ENCODE measurements at regions not wholly inside any gene's neighbourhood (a gene's known extent, or its start where the extent isn't known, plus 50 kb on each side); places are given as distances from the start of the nearest gene placed in this dataset.
"Not testable (repeated sequence)": the region's sequence is repeated elsewhere in the genome, so short reads cannot be mapped to it uniquely, and the experiment has no call there.

DNA sequence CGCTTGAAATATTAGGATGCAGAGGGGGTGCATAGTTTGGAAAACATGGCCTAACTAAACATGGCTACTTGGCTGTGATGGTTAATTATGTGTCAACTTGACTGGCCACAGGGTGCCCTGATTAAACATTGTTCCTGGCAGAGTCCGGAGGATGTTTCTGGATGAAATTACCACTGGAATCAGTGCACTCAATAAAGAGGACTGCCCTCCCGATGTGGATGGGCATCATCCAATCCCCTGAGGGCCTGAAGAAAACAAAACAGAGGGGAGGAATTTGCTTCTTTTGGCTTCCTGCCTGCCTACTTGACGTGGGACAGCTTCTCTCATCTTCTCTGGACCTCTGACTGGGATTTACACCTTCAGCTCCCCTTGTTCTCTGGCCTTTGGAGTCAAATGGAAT lies 79.1 kb upstream of the KCNE2 start:
- Mint-ChIP-seq H3K27me3 (ENCODE audit: insufficient read depth) (peaks cover 6% of the 10 kb centered on the region), H3K36me3 (ENCODE audit: low read depth) (no peaks in the 10 kb centered on the region), H3K4me1 (ENCODE audit: low read depth) (no peaks in the 10 kb centered on the region), H3K9me3 (peaks cover 34% of the 10 kb centered on the region), H3K27ac (no peak overlapping the region), H3K4me3 (no peak overlapping the region)
- intact Hi-C loops (cut with micrococcal nuclease) = no loop called here
- no peak for DNase-seq (ENCODE audit: low spot score)

- H3K27me3 Mint-ChIP-seq (ENCODE audit: insufficient read depth); H3K36me3 Mint-ChIP-seq (ENCODE audit: low read depth); H3K4me3 Mint-ChIP-seq; H3K27ac Mint-ChIP-seq; H3K4me1 Mint-ChIP-seq (ENCODE audit: low read depth); DNase-seq (ENCODE audit: low spot score); intact Hi-C loops (cut with micrococcal nuclease): not testable (repeated sequence)
- peaks cover 35% of the 10 kb centered on the region for H3K9me3 Mint-ChIP-seq
Measured at GRCh38 chr21:34288042-34288441, 75.8 kb upstream of the KCNE2 start.

GRCh38 chr21:34289856-34290255 lies 74.0 kb upstream of the KCNE2 start:
- H3K4me3 Mint-ChIP-seq = no peak overlapping the region
- H3K9me3 Mint-ChIP-seq = peaks cover 32% of the 10 kb centered on the region
- H3K27ac Mint-ChIP-seq = no peak overlapping the region
- intact Hi-C loops (cut with micrococcal nuclease) = no loop called here
- no peaks in the 10 kb centered on the region for H3K4me1 Mint-ChIP-seq (ENCODE audit: low read depth)
- H3K36me3 Mint-ChIP-seq (ENCODE audit: low read depth) = no peaks in the 10 kb centered on the region
- H3K27me3 Mint-ChIP-seq (ENCODE audit: insufficient read depth) = peaks cover 2% of the 10 kb centered on the region
- DNase-seq (ENCODE audit: low spot score) = no peak

- no peak for DNase-seq (ENCODE audit: low spot score)
- H3K36me3 Mint-ChIP-seq (ENCODE audit: low read depth) = no peaks in the 10 kb centered on the region
- no peak overlapping the region for H3K27ac Mint-ChIP-seq
- intact Hi-C loops (cut with micrococcal nuclease) = no loop called here
- peaks cover 7% of the 10 kb centered on the region for H3K27me3 Mint-ChIP-seq (ENCODE audit: insufficient read depth)
- no peak overlapping the region for H3K4me3 Mint-ChIP-seq
- no peaks in the 10 kb centered on the region for H3K9me3 Mint-ChIP-seq
- no peaks in the 10 kb centered on the region for H3K4me1 Mint-ChIP-seq (ENCODE audit: low read depth)
Measured at GRCh38 chr21:34296878-34297277, 66.9 kb upstream of the KCNE2 start.

DNA sequence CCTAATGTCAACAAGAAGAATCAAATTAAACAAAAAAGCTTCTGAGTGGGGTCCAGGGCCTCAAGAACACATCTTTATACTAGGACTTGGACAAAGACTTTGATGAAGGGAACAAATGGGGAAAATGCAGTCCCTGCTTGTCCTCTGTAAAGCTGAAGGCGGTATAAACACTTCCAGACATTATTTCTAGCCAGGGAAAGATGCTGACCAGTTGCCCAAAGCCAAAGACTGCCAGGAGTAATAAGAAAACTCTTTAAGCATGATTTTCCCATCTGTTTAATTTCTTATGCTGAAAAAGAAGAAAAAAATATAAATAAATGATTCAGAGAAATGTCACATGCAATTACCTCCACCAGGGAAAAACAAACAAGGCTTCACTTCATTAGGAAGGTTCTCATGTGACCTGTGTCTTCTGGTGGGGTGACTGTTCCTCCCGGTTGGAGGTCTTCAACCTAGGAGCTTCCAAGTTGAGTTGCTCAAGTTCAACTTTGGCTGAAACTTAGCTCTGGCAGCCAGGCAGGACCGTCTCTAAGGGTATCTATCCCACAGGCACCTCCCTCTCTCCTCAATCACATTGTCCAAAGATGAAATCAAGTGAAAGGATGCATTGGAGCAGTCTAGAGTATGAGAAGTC lies 65.2 kb upstream of the KCNE2 start:
- peaks cover 7% of the 10 kb centered on the region for H3K27me3 Mint-ChIP-seq (ENCODE audit: insufficient read depth)
- H3K4me1 Mint-ChIP-seq (ENCODE audit: low read depth) = no peaks in the 10 kb centered on the region
- H3K4me3 Mint-ChIP-seq = no peak overlapping the region
- no peaks in the 10 kb centered on the region for H3K9me3 Mint-ChIP-seq
- DNase-seq (ENCODE audit: low spot score) = no peak
- no peak overlapping the region for H3K27ac Mint-ChIP-seq
- intact Hi-C loops (cut with micrococcal nuclease) = no loop called here
- no peaks in the 10 kb centered on the region for H3K36me3 Mint-ChIP-seq (ENCODE audit: low read depth)

DNA sequence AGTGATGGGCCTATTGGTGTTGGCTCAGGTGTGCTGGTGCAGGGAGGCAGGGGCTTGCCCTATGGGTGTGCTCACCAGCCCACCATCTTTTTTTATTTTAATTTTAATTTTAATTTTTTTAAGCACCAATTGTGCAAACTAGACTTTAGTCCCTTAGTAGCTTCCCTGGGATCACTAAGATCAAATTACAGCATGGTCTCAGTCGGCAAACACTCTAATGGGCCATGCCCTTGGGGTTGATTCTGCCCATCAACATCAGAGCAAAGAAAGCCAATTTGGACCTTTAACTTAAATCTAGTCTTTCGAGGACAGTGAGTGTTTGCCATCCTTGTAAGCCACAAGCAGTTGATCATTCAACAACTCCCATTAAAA lies 64.7 kb upstream of the KCNE2 start:
- DNase-seq (ENCODE audit: low spot score) = no peak
- H3K27ac Mint-ChIP-seq = no peak overlapping the region
- peaks cover 7% of the 10 kb centered on the region for H3K27me3 Mint-ChIP-seq (ENCODE audit: insufficient read depth)
- no peaks in the 10 kb centered on the region for H3K9me3 Mint-ChIP-seq
- no peak overlapping the region for H3K4me3 Mint-ChIP-seq
- intact Hi-C loops (cut with micrococcal nuclease) = no loop called here
- H3K36me3 Mint-ChIP-seq (ENCODE audit: low read depth) = no peaks in the 10 kb centered on the region
- H3K4me1 Mint-ChIP-seq (ENCODE audit: low read depth) = no peaks in the 10 kb centered on the region

DNA sequence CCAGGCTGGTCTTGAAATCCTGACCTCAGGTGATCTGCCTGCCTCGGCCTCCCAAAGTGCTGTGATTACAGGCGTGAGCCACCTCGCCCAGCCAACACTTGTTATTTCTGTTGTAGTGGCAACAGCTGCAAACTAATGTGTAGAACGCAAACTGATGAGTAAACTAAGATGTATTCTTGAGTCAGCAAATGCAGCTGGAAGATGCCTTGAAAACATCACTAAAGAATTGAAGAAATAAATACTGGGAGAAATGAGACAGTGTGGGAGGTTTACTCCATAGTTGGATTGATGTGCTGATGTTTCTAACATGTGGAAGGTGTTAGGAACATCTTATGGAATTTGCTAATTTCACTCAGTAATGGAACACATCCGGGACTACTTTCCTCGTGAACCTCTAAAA lies 61.3 kb upstream of the KCNE2 start:
- H3K4me3 Mint-ChIP-seq = no peak overlapping the region
- H3K9me3 Mint-ChIP-seq = no peaks in the 10 kb centered on the region
- intact Hi-C loops (cut with micrococcal nuclease) = no loop called here
- DNase-seq (ENCODE audit: low spot score) = no peak
- H3K36me3 Mint-ChIP-seq (ENCODE audit: low read depth) = no peaks in the 10 kb centered on the region
- H3K27ac Mint-ChIP-seq = no peak overlapping the region
- peaks cover 12% of the 10 kb centered on the region for H3K27me3 Mint-ChIP-seq (ENCODE audit: insufficient read depth)
- H3K4me1 Mint-ChIP-seq (ENCODE audit: low read depth) = no peaks in the 10 kb centered on the region

DNA sequence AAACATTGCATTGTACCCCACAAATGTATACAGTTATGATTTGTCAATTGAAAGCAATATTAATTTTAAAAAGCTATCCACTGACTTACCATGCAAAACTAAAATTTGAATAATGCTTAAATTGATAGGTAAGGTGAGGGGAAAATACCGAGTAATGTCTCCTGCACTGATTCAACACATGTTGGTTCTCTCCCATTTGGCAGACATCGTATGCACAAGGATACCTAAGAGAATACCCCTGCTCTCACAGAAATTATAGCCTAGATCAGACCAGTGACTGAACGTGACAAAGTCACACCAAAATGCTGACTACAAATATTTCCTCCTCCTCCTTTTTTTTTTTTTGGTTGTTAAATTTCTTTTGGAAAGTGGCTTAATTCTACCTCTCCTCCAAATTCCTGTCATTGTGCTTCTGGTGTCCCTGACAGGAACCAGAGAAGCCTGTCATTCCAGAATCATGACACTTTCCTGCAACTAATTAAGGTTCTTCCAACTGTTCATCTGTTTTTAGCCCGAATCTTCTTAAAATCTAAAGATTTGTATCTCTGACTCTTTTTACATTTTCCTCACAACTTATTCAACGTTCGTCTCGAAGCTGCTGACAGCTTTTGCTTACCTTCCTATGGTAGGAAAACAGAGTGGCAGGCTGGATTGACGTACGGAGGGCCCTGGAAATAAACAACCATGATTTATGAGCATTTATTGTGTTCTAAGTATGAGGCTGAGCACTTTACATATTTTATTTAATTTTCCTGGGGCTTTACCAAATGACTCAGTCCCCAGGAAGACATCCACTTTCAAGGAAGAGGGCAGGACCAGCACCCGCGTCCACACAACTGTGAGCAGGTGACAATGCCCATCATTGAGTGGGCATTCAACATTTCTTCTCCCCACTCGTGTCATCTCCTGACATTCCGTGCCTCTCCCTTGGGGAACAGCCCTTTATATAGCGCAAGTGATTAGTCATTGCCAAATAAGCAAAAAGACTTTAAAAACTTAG lies 57.9 kb upstream of the KCNE2 start:
- Mint-ChIP-seq H3K27me3 (ENCODE audit: insufficient read depth) (peaks cover 9% of the 10 kb centered on the region), H3K4me3 (no peak overlapping the region), H3K27ac (no peak overlapping the region), H3K36me3 (ENCODE audit: low read depth) (no peaks in the 10 kb centered on the region), H3K4me1 (ENCODE audit: low read depth) (no peaks in the 10 kb centered on the region), H3K9me3 (no peaks in the 10 kb centered on the region)
- DNase-seq (ENCODE audit: low spot score) = no peak
- intact Hi-C loops (cut with micrococcal nuclease) = no loop called here

DNA sequence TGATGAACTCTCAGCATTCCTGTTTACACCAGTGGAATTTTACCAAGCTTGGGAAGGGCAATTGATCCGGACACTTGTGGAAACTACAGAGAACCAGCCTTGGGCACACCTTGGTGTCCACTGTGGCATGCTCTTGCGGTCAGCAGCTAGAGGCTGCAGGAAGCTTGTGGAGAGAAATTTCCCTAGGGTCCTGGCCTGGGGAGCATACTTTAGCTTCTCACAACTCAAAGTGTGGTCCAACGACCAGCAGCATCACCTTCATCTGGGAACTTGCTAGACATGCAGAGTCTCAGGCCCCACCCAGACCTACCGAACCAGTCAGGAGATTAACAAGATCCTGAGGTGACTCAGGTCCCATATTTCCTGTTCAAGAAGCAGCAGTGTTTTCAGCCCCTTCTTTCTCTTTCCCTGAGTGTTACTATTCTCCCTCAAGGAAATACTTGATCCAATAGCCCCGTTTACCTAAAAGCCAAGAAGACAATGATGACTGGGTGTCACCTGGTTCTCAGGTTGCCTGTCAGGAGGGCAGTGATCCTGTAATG lies 55.7 kb upstream of the KCNE2 start:
- Mint-ChIP-seq H3K4me1 (ENCODE audit: low read depth) (no peaks in the 10 kb centered on the region), H3K9me3 (no peaks in the 10 kb centered on the region), H3K4me3 (no peak overlapping the region), H3K27ac (no peak overlapping the region), H3K36me3 (ENCODE audit: low read depth) (no peaks in the 10 kb centered on the region), H3K27me3 (ENCODE audit: insufficient read depth) (peaks cover 7% of the 10 kb centered on the region)
- intact Hi-C loops (cut with micrococcal nuclease) = no loop called here
- DNase-seq (ENCODE audit: low spot score) = no peak

GRCh38 chr21:34311561-34312330 lies 52.1 kb upstream of the KCNE2 start:
- Mint-ChIP-seq H3K9me3 (no peaks in the 10 kb centered on the region), H3K36me3 (ENCODE audit: low read depth) (no peaks in the 10 kb centered on the region)

DNA sequence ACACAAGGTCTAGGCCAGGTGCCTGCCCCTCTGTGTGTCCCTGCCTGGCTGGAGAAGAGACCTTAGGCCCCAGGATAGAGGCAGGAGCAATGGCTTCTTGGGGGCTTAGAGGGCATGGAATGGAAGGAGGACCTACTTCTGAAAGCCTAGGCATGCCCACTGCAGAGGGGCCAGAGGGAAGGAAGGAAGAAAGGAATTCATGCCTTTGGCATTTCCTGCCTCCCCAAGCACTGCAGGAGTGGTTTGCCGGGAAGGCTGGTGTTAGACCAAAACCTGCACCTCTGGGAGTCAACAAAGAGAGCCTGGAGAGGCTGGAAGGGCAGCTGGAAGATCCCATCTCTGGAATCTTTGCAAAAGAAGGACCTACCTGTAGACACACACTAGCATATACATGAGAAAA lies 50.7 kb upstream of the KCNE2 start:
- Mint-ChIP-seq H3K36me3 (ENCODE audit: low read depth) (no peaks in the 10 kb centered on the region), H3K27ac (no peak overlapping the region), H3K27me3 (ENCODE audit: insufficient read depth) (peaks cover 10% of the 10 kb centered on the region), H3K9me3 (no peaks in the 10 kb centered on the region), H3K4me1 (ENCODE audit: low read depth) (no peaks in the 10 kb centered on the region), H3K4me3 (no peak overlapping the region)
- no peak for DNase-seq (ENCODE audit: low spot score)
- intact Hi-C loops (cut with micrococcal nuclease) = no loop called here

More at GRCh38 chr21:34311561-34312330, 52.1 kb upstream of the KCNE2 start:
- H3K4me3 Mint-ChIP-seq = no peak overlapping the region
- peaks cover 9% of the 10 kb centered on the region for H3K27me3 Mint-ChIP-seq (ENCODE audit: insufficient read depth)
- H3K4me1 Mint-ChIP-seq (ENCODE audit: low read depth) = no peaks in the 10 kb centered on the region
- intact Hi-C loops (cut with micrococcal nuclease) = no loop called here
- no peak for DNase-seq (ENCODE audit: low spot score)
- no peak overlapping the region for H3K27ac Mint-ChIP-seq

All from activated T-helper 1 cell treated with anti-CD3 and anti-CD28 coated beads, Interleukin-12 subunit alpha, Interleukin-12 subunit beta, Interleukin-2, Interleukin-4 antibody, amounts not matched to agents 30 ng/mL and 10 ng/mL and 1 ng/mL, durations not matched to agents 14 hours and 24 hours and 36 hours (primary cell).